Neural progenitor cell (in vitro differentiated cells): ENCODE measurements at regions not wholly inside any gene's neighbourhood (a gene's known extent, or its start where the extent isn't known, plus 50 kb on each side); places are given as distances from the start of the nearest gene placed in this dataset.

Experiments
- CTCF ChIP-seq: fragments of 200-600 bp; sonication (generic); IDR thresholded peaks from 2 replicates; pipeline ENCODE4 v1.5.1; 2017; ENCODE audit warnings: antibody characterized with exemption, mild to moderate bottlenecking
- EZH2 ChIP-seq: fragments of 200-600 bp; sonication (generic); IDR thresholded peaks from 2 replicates; pipeline ENCODE4 v1.6.1; 2017; ENCODE audit warnings: antibody characterized with exemption, mild to moderate bottlenecking, moderate library complexity
- EZH2phosphoT487 ChIP-seq: fragments of 200-600 bp; sonication (generic); IDR thresholded peaks from 2 replicates; pipeline ENCODE4 v1.6.1; 2017; ENCODE audit warnings: antibody characterized with exemption

GRCh38 chr11:112801817-112802088, 159.5 kb upstream of the NCAM1 start:
- no peak for TF ChIP-seq CTCF
- no peak for TF ChIP-seq EZH2phosphoT487
- TF ChIP-seq EZH2, result no peak
